ENCODE measurements at regions not wholly inside any gene's neighbourhood (a gene's known extent, or its start where the extent isn't known, plus 50 kb on each side); places are given as distances from the start of the nearest gene placed in this dataset.
"Not testable (repeated sequence)": the region's sequence is repeated elsewhere in the genome, so short reads cannot be mapped to it uniquely, and the experiment has no call there.

- no peak for DNase-seq (ENCODE audit: low spot score)
These were observed 147.6 kb upstream of the BARHL2 start for GRCh38 chr1:90864681-90865080.

GRCh38 chr1:90862782-90863181 lies 145.7 kb upstream of the BARHL2 start:
- DNase-seq (ENCODE audit: low spot score), result no peak

GRCh38 chr1:90861421-90861820 lies 144.3 kb upstream of the BARHL2 start:
- DNase-seq (ENCODE audit: low spot score), result not testable (repeated sequence)

GRCh38 chr1:90856463-90857007 lies 139.4 kb upstream of the BARHL2 start:
- no peak for DNase-seq (ENCODE audit: low spot score)

- DNase-seq (ENCODE audit: low spot score), result no peak
These were observed 137.4 kb upstream of the BARHL2 start for GRCh38 chr1:90854397-90854924.

GRCh38 chr1:90851711-90852050 lies 134.6 kb upstream of the BARHL2 start:
- DNase-seq (ENCODE audit: low spot score), result no peak

GRCh38 chr1:90850898-90851710 lies 134.0 kb upstream of the BARHL2 start:
- DNase-seq (ENCODE audit: low spot score), result peak; percentile 51

GRCh38 chr1:90850181-90850897 lies 133.2 kb upstream of the BARHL2 start:
- peak; percentile 23 for DNase-seq (ENCODE audit: low spot score)

- no peak for DNase-seq (ENCODE audit: low spot score)
These were observed 124.4 kb upstream of the BARHL2 start for GRCh38 chr1:90841473-90841872.

GRCh38 chr1:90840352-90840751 lies 123.2 kb upstream of the BARHL2 start:
- DNase-seq (ENCODE audit: low spot score), result no peak

- no peak for DNase-seq (ENCODE audit: low spot score)
These were observed 122.2 kb upstream of the BARHL2 start for GRCh38 chr1:90839323-90839722.

GRCh38 chr1:90838720-90839119 lies 121.6 kb upstream of the BARHL2 start:
- no peak for DNase-seq (ENCODE audit: low spot score)

- DNase-seq (ENCODE audit: low spot score), result no peak
These were observed 120.3 kb upstream of the BARHL2 start for GRCh38 chr1:90837420-90837819.

GRCh38 chr1:90836345-90836679 lies 119.2 kb upstream of the BARHL2 start:
- DNase-seq (ENCODE audit: low spot score), result no peak

- DNase-seq (ENCODE audit: low spot score), result no peak
These were observed 118.7 kb upstream of the BARHL2 start for GRCh38 chr1:90835661-90836344.

GRCh38 chr1:90834886-90835660 lies 118.0 kb upstream of the BARHL2 start:
- DNase-seq (ENCODE audit: low spot score), result no peak

- DNase-seq (ENCODE audit: low spot score), result no peak
These were observed 117.3 kb upstream of the BARHL2 start for GRCh38 chr1:90834354-90834885.

- no peak for DNase-seq (ENCODE audit: low spot score)
These were observed 116.5 kb upstream of the BARHL2 start for GRCh38 chr1:90833466-90834110.

- DNase-seq (ENCODE audit: low spot score), result no peak
These were observed 114.8 kb upstream of the BARHL2 start for GRCh38 chr1:90831910-90832309.

- DNase-seq (ENCODE audit: low spot score), result no peak
These were observed 109.7 kb upstream of the BARHL2 start for GRCh38 chr1:90826834-90827233.

GRCh38 chr1:90826024-90826423 lies 108.9 kb upstream of the BARHL2 start:
- DNase-seq (ENCODE audit: low spot score), result no peak
